ENCODE measurements at regions not wholly inside any gene's neighbourhood (a gene's known extent, or its start where the extent isn't known, plus 50 kb on each side); places are given as distances from the start of the nearest gene placed in this dataset.

- DNase-seq = no peak
Observed at GRCh38 chr22:49215840-49216239, 611.8 kb downstream of the BRD1 start.

DNA sequence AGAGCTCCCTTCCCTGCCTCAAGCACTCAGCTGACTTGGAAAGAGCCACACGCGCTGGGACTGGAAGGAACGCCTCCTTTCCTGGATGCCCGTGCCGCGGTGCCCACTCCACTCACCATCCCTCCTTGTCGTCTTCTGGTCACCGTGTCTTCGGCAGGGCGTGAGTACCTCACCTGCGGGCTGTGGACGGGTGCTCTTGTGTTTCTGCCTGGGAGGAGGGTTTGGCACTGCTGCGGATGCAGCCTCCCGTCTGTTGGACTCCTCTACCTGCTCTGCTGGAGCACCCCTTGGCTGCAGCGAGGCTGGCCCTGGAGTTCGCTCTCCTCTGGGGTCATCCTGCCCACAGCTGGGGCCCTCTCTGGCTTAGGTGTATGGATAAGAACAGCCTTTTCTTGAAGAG, 612.7 kb downstream of the BRD1 start:
- no peak for DNase-seq

GRCh38 chr22:49213731-49214352, 613.8 kb downstream of the BRD1 start:
- DNase-seq = no peak

DNA sequence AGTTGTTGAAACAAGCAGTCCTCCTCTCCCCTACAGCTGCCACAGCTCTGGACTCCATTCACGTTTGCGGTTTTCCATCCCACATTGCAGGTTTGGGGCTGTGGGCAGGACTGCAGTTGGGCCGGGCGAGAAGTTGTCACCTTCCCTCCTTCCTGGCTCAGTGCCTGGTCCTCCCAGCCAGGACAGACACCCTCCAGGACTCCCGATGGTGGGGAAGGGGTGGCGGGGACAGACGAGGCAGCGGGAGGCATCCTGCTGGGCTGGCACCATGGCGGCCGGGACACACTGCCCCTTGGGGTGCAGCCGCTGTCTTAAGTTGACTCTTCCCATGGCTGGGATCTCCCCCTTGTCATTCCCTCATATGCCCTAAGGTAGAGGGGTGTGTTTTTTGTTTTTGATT, 615.2 kb downstream of the BRD1 start:
- DNase-seq = no peak

DNA sequence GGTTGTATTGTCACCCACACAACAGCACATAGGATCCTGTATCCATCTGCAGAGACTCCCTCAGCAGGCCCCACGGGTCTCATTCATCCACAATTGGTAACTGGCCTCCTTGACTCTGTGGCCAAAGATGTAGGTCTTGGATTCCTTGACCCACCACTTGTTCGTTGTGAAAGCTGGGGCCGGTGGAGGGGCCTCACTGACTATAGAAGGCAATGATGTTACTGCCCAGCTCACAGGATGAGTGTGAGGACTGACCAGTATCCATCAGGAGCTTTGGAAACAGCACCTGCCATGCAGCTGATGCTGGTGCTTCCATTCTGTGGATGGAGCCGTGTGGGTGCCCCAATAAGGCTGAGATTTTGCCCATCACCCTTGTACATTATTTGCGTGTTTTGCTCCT, 615.7 kb downstream of the BRD1 start:
- DNase-seq = no peak

- no peak for DNase-seq
Observed at GRCh38 chr22:49211176-49211575, 616.5 kb downstream of the BRD1 start.

DNA sequence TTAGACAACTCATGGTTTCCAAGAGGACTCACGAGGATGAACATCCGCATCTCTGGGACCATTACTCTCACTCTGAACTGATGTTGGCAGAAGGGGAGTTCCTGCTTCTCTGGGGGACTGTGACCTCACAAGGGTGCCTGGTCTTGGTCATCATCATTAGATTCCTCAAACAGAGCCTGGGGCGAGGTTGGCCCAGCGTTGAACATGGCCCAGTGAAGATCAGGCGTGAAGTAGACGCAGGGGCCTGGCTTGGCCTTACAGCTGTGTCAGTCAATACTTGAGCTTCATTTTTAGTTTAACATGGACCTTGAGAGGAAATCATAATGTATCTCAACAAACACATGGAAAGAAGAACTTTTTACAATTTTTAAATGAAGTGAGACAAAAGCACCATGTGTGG, 617.1 kb downstream of the BRD1 start:
- no peak for DNase-seq

DNA sequence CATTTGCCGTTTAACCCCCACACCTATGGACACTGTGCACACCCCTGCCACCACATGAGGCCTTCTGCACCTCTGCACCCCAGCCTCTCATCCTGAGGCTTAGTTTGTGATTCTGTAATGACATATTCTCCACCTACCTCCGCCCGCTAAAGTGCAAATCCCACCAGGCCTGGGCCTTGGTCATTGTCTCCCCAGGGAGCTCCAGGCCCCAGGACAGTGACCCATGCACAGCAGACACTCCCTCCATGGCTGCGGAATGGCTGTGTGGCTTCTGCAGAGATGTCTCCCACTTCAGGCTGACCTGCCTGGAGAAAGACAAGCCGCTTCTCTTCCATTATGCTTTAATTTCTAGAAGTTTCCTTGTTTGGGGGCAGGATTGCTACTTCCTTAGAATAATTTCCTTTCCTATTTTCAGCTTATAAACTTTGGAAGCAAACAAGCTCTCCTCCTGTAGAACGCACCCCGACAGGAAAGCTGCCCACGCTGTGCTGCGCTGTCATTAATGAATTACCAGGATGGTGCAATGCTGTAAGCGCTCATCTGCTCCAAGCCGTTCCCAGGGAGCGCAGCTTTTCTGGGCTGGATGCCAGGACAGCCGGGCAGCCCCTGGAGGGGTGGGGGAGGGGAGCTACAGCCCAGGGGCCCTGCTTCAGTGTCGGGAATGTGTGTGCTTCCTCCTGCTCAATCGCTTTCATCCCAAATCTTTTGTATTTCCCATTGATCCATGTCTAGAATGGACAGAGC, 618.0 kb downstream of the BRD1 start:
- DNase-seq = peak; percentile 95

GRCh38 chr22:49208768-49209252, 618.9 kb downstream of the BRD1 start:
- DNase-seq = no peak

DNA sequence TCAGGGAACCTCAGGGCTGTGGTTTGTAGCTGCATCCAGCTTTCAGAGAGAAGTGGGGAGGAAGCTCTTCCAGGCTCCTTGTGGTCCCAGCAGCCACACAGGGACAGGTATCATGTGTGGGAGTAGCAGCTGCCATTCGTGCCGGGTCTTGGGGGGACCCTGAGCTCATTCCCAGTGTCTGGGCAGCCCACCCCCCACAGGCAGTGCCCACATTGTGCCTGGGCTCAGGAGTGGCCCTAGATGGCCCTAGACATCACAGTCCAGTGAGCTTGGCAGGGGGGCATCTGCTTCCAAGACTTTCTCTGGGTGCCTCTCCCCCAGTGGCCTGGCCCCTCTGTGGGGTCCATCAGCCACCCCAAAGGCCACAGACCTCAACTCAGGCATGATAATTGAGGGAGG, 619.7 kb downstream of the BRD1 start:
- DNase-seq = no peak

GRCh38 chr22:49207008-49208003, 620.4 kb downstream of the BRD1 start:
- no peak for DNase-seq

GRCh38 chr22:49206281-49206680, 621.4 kb downstream of the BRD1 start:
- no peak for DNase-seq

GRCh38 chr22:49205483-49205800, 622.2 kb downstream of the BRD1 start:
- DNase-seq = no peak

DNA sequence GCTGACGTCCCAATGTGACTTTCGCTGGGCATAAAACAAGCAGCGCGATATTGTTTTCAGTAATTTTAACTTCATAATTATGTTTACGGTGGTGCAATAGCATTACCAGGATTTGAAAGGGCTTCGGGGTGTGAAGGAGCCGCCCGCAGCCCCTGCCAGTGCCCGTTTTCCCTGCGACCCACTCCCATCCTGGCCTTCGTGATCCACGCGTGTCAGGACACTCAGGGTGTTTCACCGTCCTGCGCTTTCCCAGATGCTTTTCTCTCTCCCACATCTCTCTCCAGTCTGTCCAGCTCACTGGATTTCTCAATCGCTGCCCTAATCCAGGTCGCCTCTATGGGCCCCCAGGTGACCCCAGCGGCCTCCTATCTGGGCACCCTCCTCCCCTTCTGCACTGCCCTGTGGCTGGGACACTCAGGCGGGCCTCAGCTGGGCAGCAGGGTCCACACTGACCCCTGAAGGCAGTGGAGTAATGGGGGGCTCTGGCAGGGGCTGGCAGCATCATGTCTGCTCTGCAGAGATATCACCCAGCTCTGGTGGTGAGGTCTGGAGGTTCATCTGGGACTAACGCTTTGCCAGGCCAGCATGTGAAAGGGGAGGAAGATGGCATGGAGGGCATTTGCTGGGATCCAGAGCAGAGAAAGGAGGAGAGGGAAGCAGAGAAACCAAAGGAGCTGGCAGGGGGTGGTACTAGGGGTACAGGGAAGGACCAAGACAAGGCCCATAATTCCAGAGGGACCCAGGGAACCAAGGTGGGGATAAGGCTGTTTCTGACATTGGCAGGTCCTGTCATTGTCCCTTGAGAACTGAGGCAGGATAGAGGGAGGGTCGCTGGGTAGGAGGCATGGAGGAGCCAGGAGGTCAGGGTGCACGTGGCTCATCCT, 622.8 kb downstream of the BRD1 start:
- no peak for DNase-seq

DNA sequence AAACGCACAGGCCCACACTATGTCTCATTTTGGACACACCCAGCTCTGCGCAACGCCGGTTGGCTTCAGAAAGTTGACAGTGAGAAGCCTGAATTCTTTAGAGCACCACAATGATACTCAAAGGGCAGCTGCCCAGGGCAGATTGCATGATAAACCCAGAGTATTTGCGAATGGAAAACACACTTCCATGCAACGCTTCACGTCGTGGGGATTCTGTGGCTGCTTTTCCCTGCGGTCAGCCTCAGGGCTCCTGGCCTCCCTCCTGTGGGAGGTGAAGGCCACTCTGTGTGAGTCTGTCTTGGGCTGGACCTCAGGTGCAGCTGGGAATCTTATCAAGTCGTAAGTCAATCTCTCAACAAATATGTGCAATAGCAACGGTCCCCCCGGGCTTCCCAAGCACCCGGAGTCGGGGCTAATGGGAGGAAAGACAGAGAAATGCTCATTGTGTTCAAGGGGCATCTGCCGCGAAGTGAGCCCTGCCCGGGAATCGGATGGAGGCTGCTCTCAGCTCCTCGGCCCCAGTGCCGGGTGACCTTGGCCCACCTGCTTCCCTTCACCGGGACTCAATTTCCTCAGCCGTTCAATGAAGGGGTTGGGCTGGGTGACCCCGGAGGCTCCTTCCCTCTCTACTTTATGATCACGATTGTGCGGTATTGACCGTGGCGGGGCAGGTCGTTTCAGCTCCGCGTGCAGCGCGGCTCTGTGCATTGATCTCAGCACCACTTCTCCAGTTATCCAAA, 623.6 kb downstream of the BRD1 start:
- DNase-seq = no peak

DNA sequence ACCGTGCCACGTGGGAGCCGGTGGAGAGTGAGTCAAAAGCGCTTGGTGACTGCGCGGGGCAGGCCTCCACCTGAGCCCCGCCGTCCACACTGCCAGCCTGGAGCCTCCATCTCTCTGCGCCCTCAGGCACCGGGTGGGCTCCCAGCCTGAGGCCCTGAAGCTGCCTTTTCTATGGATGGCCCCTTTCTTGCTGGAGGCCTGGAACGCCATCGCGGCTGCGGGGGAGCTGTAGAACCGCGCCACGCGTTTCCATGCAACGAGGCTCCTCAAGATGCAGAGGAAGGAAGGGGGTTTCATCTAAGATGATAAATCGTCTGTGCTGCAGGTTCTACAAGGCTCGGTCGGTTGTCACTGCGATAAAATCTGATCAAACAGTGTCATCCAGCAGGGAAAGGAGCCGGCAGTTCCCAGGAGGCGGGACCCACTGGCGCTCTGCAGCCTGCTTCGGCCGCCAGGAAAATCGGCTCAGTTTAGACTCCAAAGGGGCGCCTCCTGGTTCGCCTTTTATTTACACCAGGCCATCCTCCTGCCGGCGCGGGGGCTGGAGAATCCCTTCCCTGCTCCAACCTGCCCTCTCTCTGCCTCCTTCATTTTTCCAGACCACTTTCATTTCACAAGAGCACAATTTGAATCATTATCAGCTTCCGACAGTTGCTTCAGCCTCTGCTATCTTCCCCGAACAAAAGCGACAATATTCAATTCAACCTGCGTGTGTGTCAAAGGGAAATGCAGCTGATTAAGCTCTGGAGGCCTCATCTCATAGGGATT, 624.4 kb downstream of the BRD1 start:
- DNase-seq = no peak

DNA sequence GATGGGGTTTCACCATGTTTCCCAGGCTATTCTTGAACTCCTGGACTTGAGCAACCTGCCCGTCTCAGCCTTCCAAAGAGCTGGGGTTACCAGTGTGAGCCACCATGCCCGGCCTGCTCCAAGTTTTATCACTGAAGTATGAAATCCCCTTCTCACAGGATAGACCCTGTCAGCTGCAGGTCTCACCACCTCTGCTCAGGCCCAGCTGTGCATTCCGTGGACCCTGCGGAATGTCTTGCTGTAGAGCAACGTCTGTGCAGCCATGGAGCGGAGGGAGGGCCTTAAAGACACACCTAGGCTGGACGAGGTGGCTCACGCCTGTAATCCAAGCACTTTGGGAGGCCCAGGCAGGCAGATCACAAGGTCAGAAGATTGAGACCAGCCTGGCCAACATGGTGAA, 625.4 kb downstream of the BRD1 start:
- no peak for DNase-seq

DNA sequence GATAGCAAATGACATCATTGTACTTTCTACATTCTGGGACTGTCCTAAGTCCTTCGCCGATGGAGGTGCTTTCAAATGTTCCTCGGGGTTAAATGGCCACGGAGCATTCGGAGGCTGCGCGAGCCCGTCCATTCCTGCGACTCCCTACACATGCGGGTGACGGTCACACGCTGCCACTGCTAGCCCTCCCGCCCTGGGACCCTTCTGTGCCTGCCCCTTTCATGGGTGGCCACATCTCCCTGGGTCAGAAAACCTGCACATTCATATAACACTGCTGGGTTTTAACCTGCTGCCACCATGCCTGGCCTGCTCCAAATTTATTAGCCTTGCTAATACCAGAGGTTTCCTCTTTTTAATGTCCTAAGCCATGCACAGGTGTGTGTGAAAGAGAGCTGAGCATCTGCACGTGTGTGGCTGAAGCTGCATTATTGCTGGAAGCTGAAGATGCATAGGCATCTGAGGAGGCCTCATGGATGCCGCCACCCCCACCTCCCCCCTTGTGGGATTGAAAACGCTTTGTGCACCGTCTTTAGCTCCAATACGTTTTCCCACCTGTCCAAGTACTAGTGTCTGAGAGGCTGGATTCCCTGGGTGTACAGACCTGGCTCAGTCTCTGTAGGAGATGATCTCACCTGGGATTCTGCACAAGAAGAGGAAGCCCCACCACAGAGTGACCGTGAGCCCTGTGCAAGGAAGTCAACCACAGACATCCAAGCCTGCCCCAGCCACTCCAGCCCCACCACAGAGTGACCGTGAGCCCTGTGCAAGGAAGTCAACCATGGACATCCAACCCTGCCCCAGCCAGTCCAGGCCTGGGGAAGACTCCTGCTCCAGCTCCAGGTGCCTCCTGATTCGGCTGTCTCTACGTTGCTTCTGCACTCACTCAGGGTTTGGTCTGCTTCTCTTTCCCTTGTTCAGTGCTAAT, 626.4 kb downstream of the BRD1 start:
- no peak for DNase-seq

DNA sequence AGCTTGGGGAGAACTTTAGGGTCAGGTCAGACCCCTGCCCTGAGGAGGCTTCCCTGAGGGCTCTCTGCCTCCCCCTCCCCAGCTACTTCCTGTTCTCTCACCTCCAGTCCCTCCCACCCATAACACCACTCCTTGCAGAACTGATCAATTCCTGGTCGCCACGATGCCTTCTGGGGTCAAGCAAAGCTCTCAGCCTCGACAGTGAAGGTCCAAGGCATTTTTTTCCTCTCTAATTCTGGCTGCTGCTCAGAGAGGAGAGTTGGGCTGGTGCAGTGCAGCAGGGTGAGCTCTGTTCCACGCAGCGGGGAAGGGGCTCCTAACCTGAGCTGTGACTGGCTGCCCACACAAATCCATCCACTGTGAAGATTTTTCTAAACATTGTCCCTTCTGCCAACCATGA, 628.4 kb downstream of the BRD1 start:
- no peak for DNase-seq

GRCh38 chr22:49198705-49199084, 629.0 kb downstream of the BRD1 start:
- DNase-seq = no peak

Data from NCI-H2171 (cell line).